GM19468 (cell line): ENCODE measurements at regions not wholly inside any gene's neighbourhood (a gene's known extent, or its start where the extent isn't known, plus 50 kb on each side); places are given as distances from the start of the nearest gene placed in this dataset.
"Not testable (repeated sequence)": the region's sequence is repeated elsewhere in the genome, so short reads cannot be mapped to it uniquely, and the experiment has no call there.

Experiments
- ATAC-seq: cut with Tn5 transposase; IDR thresholded peaks from one replicate; pipeline ENCODE4 v1.9.1; 2021; ENCODE audit warnings: mild to moderate bottlenecking, moderate library complexity, moderate number of reproducible peaks; ENCODE audit not compliant: unreplicated experiment; ENCODE audit errors: extremely low read depth

DNA sequence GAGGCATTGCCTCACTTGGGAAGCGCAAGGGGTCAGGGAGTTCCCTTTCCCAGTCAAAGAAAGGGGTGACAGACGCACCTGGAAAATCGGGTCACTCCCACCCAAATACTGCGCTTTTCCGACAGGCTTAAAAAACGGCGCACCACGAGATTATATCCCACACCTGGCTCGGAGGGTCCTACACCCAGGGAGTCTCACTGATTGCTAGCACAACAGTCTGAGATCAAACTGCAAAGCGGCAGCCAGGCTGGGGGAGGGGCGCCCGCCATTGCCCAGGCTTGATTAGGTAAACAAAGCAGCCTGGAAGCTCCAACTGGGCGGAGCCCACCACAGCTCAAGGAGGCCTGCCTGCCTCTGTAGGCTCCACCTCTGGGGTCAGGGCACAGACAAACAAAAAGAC lies 1014.7 kb downstream of the FSCB start:
- not testable (repeated sequence) for ATAC-seq

DNA sequence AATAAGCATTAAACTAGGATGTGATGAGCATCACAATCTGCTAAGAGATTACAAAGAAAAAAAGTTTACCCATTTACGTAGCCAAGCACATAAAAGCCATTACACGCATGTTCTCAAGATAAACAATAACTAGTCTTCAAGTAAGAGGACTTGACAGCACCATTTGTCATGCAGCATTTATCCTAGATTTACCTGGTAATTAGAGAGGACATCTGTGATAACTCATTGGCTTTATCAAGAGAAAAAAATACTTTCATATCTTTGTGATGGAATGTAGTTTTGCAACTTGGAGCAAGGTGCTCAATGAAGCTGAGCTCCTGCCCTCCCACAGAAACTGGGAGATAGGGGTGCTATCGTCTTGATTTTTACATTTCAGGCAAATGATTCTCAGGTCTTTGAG lies 1023.7 kb downstream of the FSCB start:
- no peak for ATAC-seq

DNA sequence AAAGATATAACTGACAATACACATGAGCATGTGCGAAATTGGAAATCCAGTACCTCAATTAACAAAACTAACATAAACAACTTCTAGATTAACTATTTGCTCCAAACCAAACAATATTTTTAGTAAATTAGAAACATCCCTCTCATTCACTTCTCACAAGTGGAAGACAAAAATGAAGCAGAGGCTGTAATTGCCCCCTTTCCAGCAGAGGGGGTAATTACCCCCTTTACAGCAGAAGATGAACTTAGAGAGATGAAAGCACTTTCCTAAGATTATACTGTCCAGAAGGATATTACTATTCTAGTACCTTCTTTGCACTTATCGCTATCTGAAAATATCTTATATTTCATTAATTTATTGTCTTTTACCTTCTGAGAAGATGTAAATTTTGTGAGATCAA lies 1025.2 kb downstream of the FSCB start:
- no peak for ATAC-seq

DNA sequence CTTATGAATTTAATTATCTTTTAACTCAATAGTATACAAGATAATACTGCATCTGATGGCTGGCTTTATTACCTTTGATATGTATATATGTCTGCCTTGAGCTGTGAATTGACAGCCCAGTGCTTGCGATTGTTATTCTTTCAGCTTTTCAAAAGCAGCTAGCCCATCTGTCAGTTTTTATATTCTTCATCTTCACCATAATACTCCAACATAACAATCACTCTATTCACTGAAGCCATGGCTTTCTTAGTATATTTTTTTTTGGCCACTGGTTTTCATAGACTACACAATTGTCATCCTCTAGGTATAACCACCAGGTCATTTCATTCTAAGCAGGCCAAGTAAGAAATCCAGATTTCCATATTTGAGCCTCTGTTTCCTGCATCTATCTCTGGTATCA lies 1026.1 kb downstream of the FSCB start:
- ATAC-seq: no peak

DNA sequence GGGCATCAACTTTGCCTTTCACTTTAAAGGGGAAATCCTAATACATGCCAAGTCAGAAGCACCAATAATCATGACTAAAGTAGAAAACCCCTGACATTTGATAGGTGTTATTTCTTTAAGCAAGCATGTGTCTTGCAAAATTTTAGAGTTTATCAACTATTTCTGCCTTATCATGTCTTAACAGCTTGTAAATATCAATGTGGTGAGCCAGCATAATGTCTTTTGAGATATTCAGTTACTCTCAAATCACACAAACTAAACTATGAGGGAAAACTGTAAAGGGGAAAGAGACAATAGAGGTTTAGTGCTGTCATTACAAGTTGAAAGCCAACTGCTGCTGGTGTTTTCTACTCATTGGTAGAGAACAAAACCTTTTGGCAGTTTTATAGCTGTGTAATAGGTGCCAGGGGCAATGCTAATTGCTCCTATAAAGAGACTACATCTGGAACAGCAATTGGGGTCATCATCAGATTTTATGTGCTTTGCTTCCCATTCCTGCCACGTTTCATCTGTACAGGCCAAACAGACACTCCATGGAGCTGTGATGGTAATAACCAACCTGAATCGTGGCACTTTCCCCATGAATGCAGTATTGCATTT lies 1027.4 kb downstream of the FSCB start:
- no peak for ATAC-seq

DNA sequence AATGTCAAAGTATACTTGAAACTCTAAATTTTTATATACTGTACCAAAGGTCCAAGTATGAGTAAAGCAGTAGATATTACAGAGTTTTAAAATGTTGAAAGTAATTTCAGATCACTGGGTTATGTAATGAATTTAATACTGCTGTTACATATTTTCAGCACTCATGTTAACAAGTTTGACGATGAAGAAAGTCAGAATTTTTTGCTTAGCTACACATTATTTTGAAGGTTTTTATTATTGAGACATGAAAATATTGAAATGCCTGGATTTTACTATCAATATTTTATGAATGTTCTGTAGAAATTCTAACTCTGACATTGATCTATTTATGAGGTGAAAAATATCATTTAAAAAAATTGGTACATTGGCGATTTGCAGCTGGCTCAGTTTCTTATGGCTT lies 1030.3 kb downstream of the FSCB start:
- no peak for ATAC-seq

DNA sequence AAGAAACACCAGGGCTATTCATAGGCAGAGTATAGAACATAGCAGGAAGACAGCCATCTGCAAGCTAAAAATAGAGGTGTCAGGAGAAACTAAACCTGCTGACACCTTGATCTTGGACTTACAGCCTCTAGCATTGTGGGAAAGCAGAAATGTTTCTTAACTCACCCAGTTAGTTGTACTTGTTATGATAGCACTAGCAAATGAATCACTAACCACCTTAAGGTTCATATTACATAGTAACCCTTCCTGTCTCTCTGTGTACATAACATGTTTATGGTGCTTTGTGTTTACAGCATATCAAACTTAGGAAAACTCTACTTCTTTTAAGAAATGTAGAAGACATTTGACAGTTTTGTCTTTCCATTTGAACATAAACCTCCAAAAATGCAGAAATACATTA lies 1031.3 kb downstream of the FSCB start:
- no peak for ATAC-seq

DNA sequence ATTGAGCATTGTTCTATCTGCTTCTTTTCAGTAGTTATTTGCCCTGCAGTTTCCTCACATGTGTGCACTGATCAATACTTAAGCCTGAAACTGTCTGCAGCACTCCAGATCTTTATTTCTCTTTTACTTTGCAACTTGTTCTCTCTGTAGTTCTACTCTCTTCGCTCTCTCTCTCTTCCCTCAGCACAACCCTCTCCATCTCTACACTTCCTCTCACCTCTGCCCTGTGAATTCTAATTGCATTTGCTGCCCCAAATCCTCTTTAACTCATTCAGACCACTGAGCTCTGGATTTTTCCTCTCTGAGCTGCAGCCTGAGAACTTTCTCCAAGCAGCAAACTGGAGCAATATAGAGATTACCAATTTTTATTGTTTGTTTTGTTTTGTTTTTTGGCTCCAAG lies 1035.5 kb downstream of the FSCB start:
- no peak for ATAC-seq

DNA sequence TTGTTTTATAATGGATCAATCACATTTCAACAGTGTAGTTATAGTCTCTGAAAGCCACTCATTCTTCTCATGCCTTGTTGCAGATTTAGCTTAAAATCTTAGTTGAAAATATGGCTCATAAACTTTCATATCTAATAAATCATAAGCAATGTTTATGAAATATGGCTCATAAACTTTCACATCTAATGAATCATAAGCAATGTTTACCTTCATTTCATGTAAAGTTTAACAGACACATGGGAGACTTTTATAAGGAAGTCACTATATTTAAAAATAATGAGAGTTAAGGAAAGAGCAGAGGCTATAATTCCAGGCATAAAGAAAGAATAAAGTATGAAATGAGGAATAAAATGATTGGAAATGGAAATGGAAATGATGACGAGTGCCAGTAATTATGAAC lies 1042.1 kb downstream of the FSCB start:
- no peak for ATAC-seq

DNA sequence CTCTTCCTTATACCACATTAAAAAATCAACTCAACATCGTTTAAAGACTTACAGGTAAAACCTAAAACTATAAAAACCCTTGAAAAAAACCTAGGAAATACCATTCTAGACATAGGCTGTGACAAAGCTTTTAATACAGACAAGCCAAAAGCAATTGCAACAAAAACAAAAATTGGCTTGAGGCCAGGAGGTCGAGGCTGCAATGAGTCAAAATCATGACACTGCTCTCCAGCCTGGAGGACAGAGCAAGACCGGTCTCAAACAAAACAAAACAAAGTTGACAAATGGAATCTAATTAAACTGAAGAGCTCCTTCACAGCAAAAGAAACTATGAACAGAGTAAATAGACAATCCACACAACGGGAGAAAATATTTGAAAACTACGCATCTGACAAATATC lies 1057.8 kb downstream of the FSCB start:
- no peak for ATAC-seq

DNA sequence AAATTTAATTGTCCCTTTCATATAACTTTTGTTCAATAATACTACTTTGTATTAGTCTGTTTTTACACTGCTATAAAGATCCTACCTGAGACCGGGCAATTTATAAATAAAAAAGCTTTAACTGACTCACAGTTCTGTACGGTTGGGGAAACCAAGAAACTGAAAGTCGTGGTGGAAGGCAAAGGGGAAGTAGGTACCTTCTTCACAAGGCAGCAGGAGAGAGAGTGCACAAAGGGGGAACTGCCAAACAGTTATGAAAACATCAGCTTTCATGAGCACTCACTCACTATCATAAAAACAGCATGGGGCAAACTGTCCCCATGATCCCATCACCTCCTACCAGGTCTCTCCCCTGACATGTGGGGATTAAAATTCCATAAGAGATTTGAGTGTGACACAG lies 1069.0 kb downstream of the FSCB start:
- no peak for ATAC-seq

DNA sequence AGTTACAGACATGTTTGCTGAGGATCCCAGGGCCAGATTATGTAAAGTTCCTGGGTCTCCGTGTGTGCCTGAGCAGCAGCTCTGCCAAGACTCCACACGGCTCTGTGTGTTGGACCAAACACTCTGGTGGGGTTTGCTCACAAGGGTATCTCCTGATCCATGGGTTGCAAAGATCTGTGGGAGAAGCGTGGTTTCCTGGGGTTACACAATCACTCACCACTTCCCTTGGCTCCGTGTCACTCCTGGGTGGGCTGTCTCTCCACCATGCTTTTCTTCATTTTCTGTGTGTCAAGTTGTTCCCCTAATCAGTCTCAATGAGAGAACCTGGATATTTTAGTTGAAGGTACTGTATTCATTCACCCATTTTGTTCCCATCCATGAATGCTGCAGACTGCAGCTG lies 1088.8 kb downstream of the FSCB start:
- no peak for ATAC-seq

DNA sequence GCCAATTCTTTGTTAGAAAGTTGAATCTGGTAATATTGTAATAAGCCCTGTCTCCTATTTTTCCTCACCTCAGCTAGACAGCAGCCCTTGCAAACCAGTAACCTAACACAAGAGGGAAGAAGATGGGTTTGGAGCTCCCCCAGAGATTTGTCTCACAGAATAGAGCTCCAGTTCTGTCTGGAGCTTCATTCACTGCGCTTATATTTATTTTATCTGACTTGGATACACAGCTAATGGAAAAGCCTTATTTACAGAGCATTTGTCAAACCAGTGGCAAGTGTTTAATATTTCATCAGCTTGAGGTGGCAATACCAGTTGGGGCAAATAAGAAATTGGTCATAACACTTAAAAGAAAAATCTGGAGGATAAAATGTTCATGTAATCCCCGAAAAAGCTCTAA lies 1094.0 kb downstream of the FSCB start:
- no peak for ATAC-seq

DNA sequence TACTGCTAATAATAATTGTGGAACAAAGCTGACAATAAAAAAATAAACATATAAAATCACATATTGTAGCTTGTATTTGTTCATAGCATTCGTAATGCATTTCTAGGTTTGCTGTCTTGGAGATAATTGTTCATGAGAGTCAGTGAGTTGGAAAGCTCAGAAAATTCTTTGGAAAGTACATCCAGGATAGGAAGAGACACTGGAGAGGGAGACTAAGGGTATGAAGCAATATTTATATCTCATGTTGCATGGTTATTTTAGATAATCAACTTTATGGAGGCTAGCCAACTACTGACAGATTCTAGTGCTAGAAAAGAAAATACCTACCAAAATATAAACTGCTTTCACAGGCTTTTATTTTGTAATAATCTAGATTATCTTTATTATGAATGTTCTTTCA lies 1095.2 kb downstream of the FSCB start:
- ATAC-seq: no peak

DNA sequence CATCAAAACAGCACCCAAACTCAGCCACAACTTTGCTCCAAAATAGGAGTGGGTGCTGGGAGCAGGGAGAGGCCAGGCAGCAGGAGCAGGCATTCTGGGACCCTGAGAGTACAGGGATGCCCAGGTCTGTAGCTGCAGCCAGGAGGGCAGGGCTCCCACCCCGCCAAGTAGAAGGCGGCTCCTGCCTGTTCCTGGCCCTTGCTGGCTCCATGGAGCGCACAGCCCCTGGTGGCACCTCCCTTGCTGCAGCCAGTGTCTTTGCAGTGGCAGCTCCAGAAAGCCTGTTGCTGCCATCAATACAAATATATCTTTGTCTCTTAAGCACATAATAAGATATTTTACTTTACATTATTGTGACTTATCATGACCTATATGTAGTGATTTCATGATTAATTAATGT lies 1096.5 kb downstream of the FSCB start:
- no peak for ATAC-seq

DNA sequence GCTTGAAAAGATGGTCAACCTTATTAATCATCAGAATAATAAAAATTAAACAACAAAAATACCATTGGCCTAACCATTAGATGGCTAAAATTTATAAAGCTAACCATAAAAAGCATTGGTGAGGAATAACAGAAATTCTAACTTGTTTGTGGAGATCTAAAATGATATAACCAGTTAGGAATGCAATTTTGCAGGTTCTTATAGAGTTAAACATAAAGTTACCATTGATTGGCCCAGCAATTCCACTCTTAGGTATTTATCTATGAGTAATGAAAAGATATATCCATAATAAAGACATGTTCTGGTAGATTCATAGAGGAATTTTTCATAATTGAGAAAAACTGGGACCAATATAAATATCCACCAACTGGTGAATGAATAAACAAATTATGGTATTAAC lies 1098.6 kb downstream of the FSCB start:
- no peak for ATAC-seq

DNA sequence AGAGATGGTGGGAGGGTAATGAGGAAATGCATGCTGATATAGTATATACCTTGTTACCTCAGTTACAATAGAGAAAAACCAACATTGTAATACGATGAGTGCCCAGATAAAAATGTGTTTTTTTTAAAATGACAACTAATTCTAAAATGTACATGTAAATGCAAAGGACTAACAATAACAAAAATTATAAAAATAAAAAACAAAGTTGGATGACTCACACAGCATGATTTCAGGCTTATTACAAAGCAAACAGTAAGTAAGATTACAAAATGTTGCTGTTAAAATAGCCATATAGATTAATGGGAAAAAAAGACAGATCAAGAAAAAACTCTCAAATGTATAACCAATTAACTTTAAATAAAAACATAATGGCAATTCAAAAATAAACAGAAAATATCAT lies 1099.4 kb downstream of the FSCB start:
- ATAC-seq: no peak

DNA sequence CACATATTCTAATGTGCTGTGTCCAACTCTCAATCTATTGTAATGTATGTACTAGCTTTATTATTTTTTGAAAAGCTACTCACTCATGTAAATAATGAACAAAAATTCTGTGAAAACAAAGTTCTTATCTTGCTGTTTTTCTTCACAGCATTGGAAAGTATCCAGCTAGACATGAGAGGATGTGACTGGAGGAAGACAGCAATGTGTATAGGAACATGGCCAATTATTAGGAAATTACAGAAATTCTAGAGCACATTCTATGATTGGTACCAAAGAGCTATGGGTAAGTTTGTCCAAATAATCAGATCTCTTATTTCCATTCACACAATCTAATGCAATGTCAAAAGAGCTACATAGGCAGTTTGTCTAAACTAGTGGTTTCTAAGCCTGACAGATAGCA lies 1100.2 kb downstream of the FSCB start:
- ATAC-seq: no peak

DNA sequence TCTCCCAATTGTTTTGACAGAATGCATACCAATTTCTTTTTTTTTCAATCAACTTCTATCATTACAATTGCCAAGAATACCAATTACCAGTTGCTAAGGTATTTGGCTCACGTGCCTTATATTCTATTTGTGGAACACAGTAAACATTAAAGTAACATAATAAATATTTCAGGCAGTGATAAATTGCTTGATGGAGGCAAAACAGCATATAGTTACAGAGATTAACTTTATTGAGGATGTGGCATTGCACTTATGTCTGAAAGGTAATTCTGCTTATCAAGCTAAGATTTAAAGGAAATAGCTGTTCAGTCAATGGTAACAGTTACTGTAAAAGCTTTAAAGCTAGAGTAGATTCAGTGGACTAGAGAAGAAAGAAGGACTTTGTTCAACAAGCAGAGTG lies 1107.8 kb downstream of the FSCB start:
- no peak for ATAC-seq

DNA sequence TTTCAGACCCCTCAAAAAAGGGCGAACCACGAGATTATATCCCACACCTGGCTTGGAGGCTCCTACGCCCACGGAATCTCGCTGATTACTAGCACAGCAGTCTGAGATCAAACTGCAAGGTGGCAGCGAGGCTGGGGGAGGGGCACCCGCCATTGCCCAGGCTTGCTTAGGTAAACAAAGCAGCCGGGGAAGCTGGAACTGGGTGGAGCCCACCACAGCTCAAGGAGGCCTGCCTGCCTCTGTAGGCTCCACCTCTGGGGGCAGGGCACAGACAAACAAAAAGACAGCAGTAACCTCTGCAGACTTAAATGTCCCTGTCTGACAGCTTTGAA lies 1136.6 kb downstream of the FSCB start:
- not testable (repeated sequence) for ATAC-seq

DNA sequence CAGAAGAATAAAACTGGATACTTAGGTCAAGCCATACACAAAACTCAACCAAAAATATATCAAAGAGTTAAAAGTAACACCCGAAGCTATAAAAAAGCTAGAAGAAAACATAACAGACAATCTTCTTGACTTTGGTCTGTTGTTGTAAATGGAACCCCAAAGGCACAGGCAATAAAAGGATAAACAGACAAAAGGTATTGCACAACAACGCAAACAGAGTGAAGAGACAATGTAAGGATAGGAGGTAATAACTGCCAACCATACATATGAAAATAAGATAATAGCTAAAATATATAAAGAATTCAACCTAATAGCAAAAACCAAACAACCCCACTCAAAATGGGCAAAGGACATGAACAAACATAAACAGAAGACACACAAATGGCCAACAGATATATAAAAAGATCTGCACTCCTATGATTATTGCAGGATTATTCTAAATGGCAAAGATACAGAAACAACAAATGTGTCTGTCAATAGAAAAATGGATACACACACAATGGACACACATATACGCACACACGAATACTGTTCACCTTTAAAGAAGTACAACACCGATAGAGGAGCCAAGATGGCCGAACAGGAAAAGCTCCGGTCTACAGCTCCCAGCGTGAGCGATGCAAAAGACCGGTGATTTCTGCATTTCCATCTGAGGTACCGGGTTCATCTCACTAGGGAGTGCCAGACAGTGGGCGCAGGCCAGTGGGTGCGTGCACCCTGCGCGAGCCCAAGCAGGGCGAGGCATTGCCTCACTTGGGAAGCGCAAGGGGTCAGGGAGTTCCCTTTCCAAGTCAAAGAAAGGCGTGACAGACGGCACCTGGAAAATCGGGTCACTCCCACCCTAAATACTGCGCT lies 1137.1 kb downstream of the FSCB start:
- ATAC-seq: no peak

DNA sequence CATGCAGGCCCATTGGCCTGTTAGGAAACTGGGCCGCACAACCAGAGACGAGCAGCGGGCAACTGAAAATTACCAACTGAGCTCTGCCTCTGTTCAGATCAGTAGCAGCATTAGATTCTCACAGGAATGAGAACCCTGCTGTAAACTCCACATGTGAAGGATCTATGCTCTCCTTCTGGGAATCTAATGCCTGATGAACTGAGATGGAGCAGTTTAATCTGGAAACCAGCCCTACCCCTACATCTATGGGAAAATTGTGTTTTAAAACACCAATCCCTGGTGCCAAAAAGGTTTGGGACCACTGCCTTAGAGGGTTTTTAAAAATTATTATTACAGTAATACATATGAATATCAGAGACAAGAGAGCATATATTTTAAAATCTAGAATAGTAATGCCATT lies 1144.5 kb downstream of the FSCB start:
- no peak for ATAC-seq
